Lower leg skin (tissue), 4 donors: ENCODE measurements at regions not wholly inside any gene's neighbourhood (a gene's known extent, or its start where the extent isn't known, plus 50 kb on each side); places are given as distances from the start of the nearest gene placed in this dataset.

Experiments used
- DNase-seq, 2 donors: peaks; one replicate each; pipeline ENCODE4 v3.0.0-alpha.2; 2019; ENCODE audit warnings: low spot score in 2 of 2
- H3K4me3 ChIP-seq: fragments of 200-600 bp; sonication (generic); 2 replicates; pipeline ENCODE4 v1.5.1; 2017; ENCODE audit warnings: mild to moderate bottlenecking, low read depth; ENCODE audit not compliant: poor library complexity, severe bottlenecking
- CTCF ChIP-seq, 3 donors: fragments of 450-650 bp; IDR thresholded peaks; one replicate each; pipeline ENCODE4 v1.5.1; 2016; ENCODE audit warnings: antibody characterized with exemption in 3 of 3, mild to moderate bottlenecking in 3 of 3, moderate library complexity in 2 of 3
- POLR2A ChIP-seq, 2 donors: fragments of 450-650 bp; IDR thresholded peaks; one replicate each; pipeline ENCODE4 v1.6.1; 2016 to 2017; ENCODE audit warnings: antibody characterized with exemption in 2 of 2, mild to moderate bottlenecking in 1 of 2, moderate library complexity in 1 of 2
- WGBS, 2 donors: methylation state at CpG; one replicate each; pipeline ENCODE4 v1.1.5; 2018; 5-methylcytosine and 5-hydroxymethylcytosine counted together
- intact Hi-C: fragments of 100-400 bp; cut with DNase I; formaldehyde crosslinking; loops from one replicate; pipeline ENCODE4 v1.15.0; 2023; ENCODE audit warnings: low total_unique reads

- intact Hi-C loops: no loop called here
- DNase-seq: no peak
- no peak for TF ChIP-seq POLR2A (IDR thresholded peaks at IDR 0.05)
- TF ChIP-seq CTCF (IDR thresholded peaks at IDR 0.05): no peak
- 70 to 72% methylated on average over 1 of the region's 1 CpG for WGBS, 2 donors
- no peak overlapping the region for H3K4me3 ChIP-seq
Measured at GRCh38 chr4:65777270-65777669, 107.0 kb upstream of the EPHA5 start.

GRCh38 chr4:65773636-65774035, 103.3 kb upstream of the EPHA5 start:
- no peak for DNase-seq

GRCh38 chr4:65747386-65747785, 77.1 kb upstream of the EPHA5 start:
- 9 to 42% methylated on average over 2 of the region's 2 CpGs for WGBS, 2 donors
- intact Hi-C loops: no loop called here
- TF ChIP-seq POLR2A (IDR thresholded peaks at IDR 0.05) (no peak), CTCF (IDR thresholded peaks at IDR 0.05) (no peak)
- no peak overlapping the region for H3K4me3 ChIP-seq
- DNase-seq: no peak

More at GRCh38 chr4:65773636-65774035, 103.3 kb upstream of the EPHA5 start:
- WGBS, 2 donors: 82 to 91% methylated on average over 6 of the region's 6 CpGs
- no peak for TF ChIP-seq CTCF (IDR thresholded peaks at IDR 0.05)
- no peak for TF ChIP-seq POLR2A (IDR thresholded peaks at IDR 0.05)
- no peak overlapping the region for H3K4me3 ChIP-seq
- intact Hi-C loops: no loop called here

GRCh38 chr4:65738134-65738533, 67.8 kb upstream of the EPHA5 start:
- no peak for TF ChIP-seq POLR2A (IDR thresholded peaks at IDR 0.05)
- TF ChIP-seq CTCF (IDR thresholded peaks at IDR 0.05): no peak
- intact Hi-C loops: loop anchor here (5.0 kb wide), 1 partner anchor 139 kb away; no protein-coding TSS in a partner anchor
- 70 to 76% methylated on average over 2 of the region's 2 CpGs for WGBS, 2 donors
- DNase-seq: no peak
- H3K4me3 ChIP-seq: no peak overlapping the region

- intact Hi-C loops: loop anchor here (5.0 kb wide), 1 partner anchor 140 kb away; no protein-coding TSS in a partner anchor
- TF ChIP-seq POLR2A (IDR thresholded peaks at IDR 0.05) (no peak), CTCF (IDR thresholded peaks at IDR 0.05) (no peak)
- 78 to 80% methylated on average over 4 of the region's 4 CpGs for WGBS, 2 donors
Measured at GRCh38 chr4:65737672-65738071, 67.4 kb upstream of the EPHA5 start.

GRCh38 chr4:65724973-65725372, 54.7 kb upstream of the EPHA5 start:
- intact Hi-C loops: no loop called here
- WGBS, 2 donors: 79 to 85% methylated on average over 5 of the region's 5 CpGs
- TF ChIP-seq CTCF (IDR thresholded peaks at IDR 0.05) (no peak), POLR2A (IDR thresholded peaks at IDR 0.05) (no peak)
- no peak overlapping the region for H3K4me3 ChIP-seq
- DNase-seq: no peak

More at GRCh38 chr4:65737672-65738071, 67.4 kb upstream of the EPHA5 start:
- no peak for DNase-seq
- H3K4me3 ChIP-seq: no peak overlapping the region
